ENCODE measurements at regions not wholly inside any gene's neighbourhood (a gene's known extent, or its start where the extent isn't known, plus 50 kb on each side); places are given as distances from the start of the nearest gene placed in this dataset.
A peak's percentile ranks its signal among the peaks of the same experiment; 100 is the strongest.

DNA sequence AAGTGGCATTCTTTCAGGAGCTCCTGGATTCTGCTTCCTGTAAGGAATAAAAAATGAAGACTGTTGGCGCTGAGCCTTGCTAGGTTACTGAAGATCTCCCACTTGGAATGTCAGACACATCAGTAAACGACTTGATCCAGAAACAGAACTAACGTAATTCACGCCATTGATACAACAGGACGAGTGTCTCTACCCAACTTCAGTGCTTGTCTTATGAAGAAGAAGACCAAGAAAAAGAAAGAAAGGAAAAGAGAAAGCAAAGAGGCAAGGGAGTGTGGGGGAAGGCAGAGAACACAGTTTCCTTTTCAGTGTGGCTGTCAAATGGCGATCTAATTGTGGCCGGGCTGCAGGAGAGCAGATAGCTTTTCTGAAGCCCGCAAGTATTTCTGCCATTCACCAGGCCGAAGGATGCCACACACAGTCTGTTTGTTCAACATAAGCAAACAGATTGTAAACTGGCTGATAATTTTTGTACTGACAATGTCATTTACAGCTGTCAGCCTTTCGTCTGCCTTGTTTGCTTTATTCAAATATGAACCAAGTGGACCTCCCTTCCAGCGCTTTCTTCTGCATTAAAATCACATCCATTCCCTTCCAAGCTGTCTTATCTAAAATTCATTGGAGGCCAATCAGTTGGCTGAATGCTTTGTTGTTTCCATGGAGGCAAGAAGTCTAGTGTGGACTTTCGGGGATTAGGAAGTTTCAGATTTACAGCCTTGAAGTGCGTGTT lies 180.6 kb downstream of the FOXA2 start (continued):
- TF ChIP-seq CTCFL (IDR thresholded peaks at IDR 0.05; ENCODE audit: borderline replicate concordance, insufficient read depth, low read depth, low read length, poor library complexity, severe bottlenecking), result no peak
- peak; percentile 58 for TF ChIP-seq TAL1 (IDR thresholded peaks at IDR 0.05)
- no peak for TF ChIP-seq KAT2B (IDR thresholded peaks at IDR 0.05; ENCODE audit: low read depth, low read length)
- no peak for TF ChIP-seq GTF2A2 (tag; IDR thresholded peaks at IDR 0.05)
- TF ChIP-seq PRMT5 (CRISPR knock-in tag; IDR thresholded peaks at IDR 0.05), result no peak
- peak; percentile 52 for TF ChIP-seq CBFA2T2 (conservative IDR thresholded peaks at IDR 0.05)
- peak; percentile 71 for TF ChIP-seq FOXA1 (IDR thresholded peaks at IDR 0.05; ENCODE audit: borderline replicate concordance)
- no peak for TF ChIP-seq POLR2AphosphoS2 (IDR thresholded peaks at IDR 0.05; ENCODE audit: low read length)
- no peak for TF ChIP-seq ZNF311 (CRISPR knock-in tag; IDR thresholded peaks at IDR 0.05)
- no peak for TF ChIP-seq ZNF644 (tag; IDR thresholded peaks at IDR 0.05; ENCODE audit: low read depth)
- no peak for TF ChIP-seq HNRNPL (IDR thresholded peaks at IDR 0.05; ENCODE audit: low read depth, low read length)
- no peak for TF ChIP-seq MCM3 (IDR thresholded peaks at IDR 0.05)
- no peak for TF ChIP-seq PHB (CRISPR knock-in tag; IDR thresholded peaks at IDR 0.05)
- no peak for TF ChIP-seq HDAC2 (IDR thresholded peaks at IDR 0.05)
- TF ChIP-seq XRCC4 (IDR thresholded peaks at IDR 0.05; ENCODE audit: extremely low read depth, insufficient read depth, insufficient read length), result no peak
- peak; percentile 70 for TF ChIP-seq CBFA2T3 (IDR thresholded peaks at IDR 0.05)
- no peak for TF ChIP-seq SLC30A9 (CRISPR knock-in tag; IDR thresholded peaks at IDR 0.05)
- TF ChIP-seq FOXA3 (CRISPR knock-in tag; conservative IDR thresholded peaks at IDR 0.05 in 1 of 2, IDR thresholded peaks at IDR 0.05 in 1 of 2), result peak in 1 of 2 experiments; percentile 77; a peak in 2 of 4 replicates

Data from K562 (cell line).